Karpas-422 (cell line): ENCODE measurements at regions not wholly inside any gene's neighbourhood (a gene's known extent, or its start where the extent isn't known, plus 50 kb on each side); places are given as distances from the start of the nearest gene placed in this dataset.

Source experiments
- DNase-seq: peaks from one replicate; pipeline ENCODE4 v3.0.0-alpha.2; 2015
- H2AFZ ChIP-seq: fragments of 200-600 bp; sonication (generic); 2 replicates; pipeline ENCODE4 v1.6.1; 2014; ENCODE audit warnings: antibody characterized with exemption, low read length, mixed read lengths
- H3K27ac ChIP-seq: fragments of 200-600 bp; sonication (generic); 2 replicates; pipeline ENCODE4 v1.5.1; 2014; ENCODE audit warnings: mild to moderate bottlenecking, low read length, moderate library complexity
- H3K27me3 ChIP-seq: fragments of 200-600 bp; sonication (generic); 2 replicates; pipeline ENCODE4 v1.6.1; 2014; ENCODE audit warnings: low read length, mixed read lengths
- H3K36me3 ChIP-seq: fragments of 200-600 bp; sonication (generic); 2 replicates; pipeline ENCODE4 v1.6.1; 2014; ENCODE audit warnings: low read length, mixed read lengths; ENCODE audit not compliant: insufficient read depth
- H3K4me1 ChIP-seq: fragments of 200-600 bp; sonication (generic); 2 replicates; pipeline ENCODE4 v1.6.1; 2014; ENCODE audit warnings: mild to moderate bottlenecking, low read length, mixed read lengths
- H3K4me2 ChIP-seq: fragments of 200-600 bp; sonication (generic); 2 replicates; pipeline ENCODE4 v1.6.1; 2014; ENCODE audit warnings: low read length, low read depth, mild to moderate bottlenecking; ENCODE audit not compliant: poor library complexity, severe bottlenecking
- H3K4me3 ChIP-seq: fragments of 200-600 bp; sonication (generic); 2 replicates; pipeline ENCODE4 v1.5.1; 2014; ENCODE audit warnings: mild to moderate bottlenecking, antibody characterized with exemption, low read length, mixed read lengths
- H3K79me2 ChIP-seq: fragments of 200-600 bp; sonication (generic); 2 replicates; pipeline ENCODE4 v1.6.1; 2014; ENCODE audit warnings: mild to moderate bottlenecking, low read length, mixed read lengths
- H3K9ac ChIP-seq: fragments of 200-600 bp; sonication (generic); 2 replicates; pipeline ENCODE4 v1.6.0; 2014; ENCODE audit warnings: low read length
- H3K9me2 ChIP-seq: fragments of 200-600 bp; sonication (generic), shearing (Covaris generic); replicated peaks from 2 replicates; pipeline ENCODE4 v1.6.0; 2014; ENCODE audit warnings: mild to moderate bottlenecking, low read length, moderate library complexity; ENCODE audit not compliant: insufficient read depth
- H3K9me3 ChIP-seq: fragments of 300-700, 200-600 bp; sonication (generic); 2 replicates; pipeline ENCODE4 v1.6.1; 2014; ENCODE audit warnings: low read length, mixed read lengths
- H4K20me1 ChIP-seq: fragments of 200-600 bp; sonication (generic); 2 replicates; pipeline ENCODE4 v1.6.1; 2014; ENCODE audit warnings: mild to moderate bottlenecking, antibody characterized with exemption, low read length, low read depth; ENCODE audit not compliant: insufficient read depth

DNA sequence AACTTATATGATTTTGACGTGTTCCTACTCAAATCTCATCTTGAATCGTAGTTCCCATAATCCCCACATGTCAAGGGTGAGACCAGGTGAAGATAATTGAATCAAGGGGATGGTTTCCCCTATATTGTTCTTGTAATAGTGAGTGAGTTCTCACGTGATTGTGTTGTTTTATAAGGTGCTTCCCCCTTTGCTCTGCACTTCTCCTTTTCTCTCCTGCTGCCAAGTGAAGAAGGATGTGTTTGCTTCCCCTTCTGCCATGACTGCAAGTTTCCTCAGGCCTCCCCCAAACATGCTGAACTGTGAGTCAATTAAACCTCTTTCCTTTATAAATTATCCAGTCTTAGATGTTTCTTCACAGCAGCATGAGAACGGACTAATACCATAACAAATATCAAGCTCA is 83.2 kb downstream of the MANEA start:
- Histone ChIP-seq H2AFZ (no peak overlapping the region), H3K9me3 (no peaks in the 10 kb centered on the region), H3K27me3 (no peaks in the 10 kb centered on the region), H3K36me3 (no peaks in the 10 kb centered on the region), H3K79me2 (no peaks in the 10 kb centered on the region), H3K9ac (no peak overlapping the region), H3K9me2 (no peaks in the 10 kb centered on the region), H3K4me2 (no peak overlapping the region), H4K20me1 (no peaks in the 10 kb centered on the region), H3K4me3 (no peak overlapping the region), H3K4me1 (no peaks in the 10 kb centered on the region), H3K27ac (no peak overlapping the region)
- no peak for DNase-seq

DNA sequence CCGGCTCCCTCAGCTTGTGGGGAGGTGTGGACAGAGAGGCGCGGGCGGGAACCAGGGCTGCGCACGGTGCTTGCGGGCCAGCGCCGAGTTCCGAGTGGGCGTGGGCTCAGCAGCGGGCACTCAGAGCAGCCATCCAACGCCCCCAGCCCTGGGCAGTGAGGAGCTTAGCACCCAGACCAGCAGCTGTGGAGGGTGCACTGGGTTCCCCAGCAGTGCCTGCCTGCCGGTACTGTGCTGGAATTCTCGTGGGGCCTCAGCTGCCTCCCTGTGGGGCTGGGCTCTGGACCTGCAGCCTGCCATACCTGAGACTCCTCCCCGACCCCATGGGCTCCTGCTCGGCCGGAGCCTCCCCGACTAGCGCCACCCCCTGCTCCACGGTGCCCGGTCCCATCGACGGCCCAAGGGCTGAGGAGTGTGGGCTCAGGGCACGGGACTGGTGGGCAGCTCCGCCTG is 92.7 kb downstream of the MANEA start:
- H3K4me1 ChIP-seq: no peaks in the 10 kb centered on the region
- H4K20me1 ChIP-seq: no peaks in the 10 kb centered on the region
- no peak overlapping the region for H2AFZ ChIP-seq
- no peak overlapping the region for H3K4me2 ChIP-seq
- H3K9me3 ChIP-seq: no peaks in the 10 kb centered on the region
- no peak overlapping the region for H3K4me3 ChIP-seq
- H3K27ac ChIP-seq: no peak overlapping the region
- H3K9ac ChIP-seq: no peak overlapping the region
- DNase-seq: no peak
- no peaks in the 10 kb centered on the region for H3K27me3 ChIP-seq
- H3K79me2 ChIP-seq: no peaks in the 10 kb centered on the region
- H3K36me3 ChIP-seq: no peaks in the 10 kb centered on the region
- H3K9me2 ChIP-seq: no peaks in the 10 kb centered on the region

DNA sequence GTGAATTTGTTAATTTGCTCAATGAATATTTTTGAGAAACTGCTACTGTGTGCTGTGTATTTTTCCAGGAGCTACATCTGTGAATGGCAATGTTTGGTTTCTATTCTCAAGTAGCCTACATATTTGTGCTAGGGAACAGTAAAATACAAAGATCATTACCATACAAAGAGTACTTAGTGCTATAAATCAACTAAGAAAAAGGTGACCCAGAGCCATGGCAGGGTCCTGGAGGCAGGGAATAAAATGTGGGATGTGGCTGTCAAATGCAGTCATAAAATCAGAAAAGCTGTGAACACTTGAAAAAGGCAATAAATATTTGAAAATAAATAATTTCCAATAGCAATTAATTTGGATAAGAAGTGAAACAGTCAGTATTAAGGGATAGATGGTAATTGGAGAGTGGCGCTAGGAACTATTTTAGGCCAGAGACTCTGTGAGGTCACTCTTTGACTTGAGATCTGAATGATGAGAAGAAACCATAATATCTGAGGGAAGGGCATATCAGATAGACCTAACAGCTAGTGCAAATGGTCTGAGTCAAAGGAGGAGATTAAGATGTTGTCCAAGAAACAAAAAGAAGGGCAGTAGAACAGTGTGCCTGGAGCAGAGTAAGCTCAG is 98.8 kb downstream of the MANEA start:
- Histone ChIP-seq H3K9ac (no peak overlapping the region), H3K4me3 (no peak overlapping the region), H2AFZ (no peak overlapping the region), H3K36me3 (no peaks in the 10 kb centered on the region), H3K9me2 (no peaks in the 10 kb centered on the region), H3K4me1 (no peaks in the 10 kb centered on the region), H3K4me2 (no peak overlapping the region), H4K20me1 (no peaks in the 10 kb centered on the region), H3K27ac (no peak overlapping the region), H3K9me3 (no peaks in the 10 kb centered on the region), H3K27me3 (no peaks in the 10 kb centered on the region), H3K79me2 (no peaks in the 10 kb centered on the region)
- no peak for DNase-seq

DNA sequence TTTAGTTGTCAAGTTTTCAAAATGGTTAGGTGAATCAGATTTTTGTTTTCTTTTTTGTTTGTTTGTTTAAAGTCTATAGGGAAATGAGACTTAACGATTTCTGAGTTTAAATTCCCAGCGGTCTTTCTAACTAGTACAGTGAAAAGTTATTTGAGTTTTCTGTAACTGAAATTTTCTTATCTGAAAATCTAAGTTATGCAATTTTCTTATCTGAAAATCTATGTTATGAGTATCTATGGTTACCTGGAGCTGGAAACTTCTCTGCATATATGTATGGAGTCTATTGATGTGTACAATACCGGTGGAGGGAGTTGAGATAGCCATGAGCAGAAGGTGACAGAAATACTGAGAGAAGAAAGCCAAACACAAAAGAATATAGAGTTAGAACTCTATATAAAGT is 102.6 kb downstream of the MANEA start:
- no peak overlapping the region for H3K27ac ChIP-seq
- no peaks in the 10 kb centered on the region for H3K36me3 ChIP-seq
- no peaks in the 10 kb centered on the region for H3K27me3 ChIP-seq
- no peak overlapping the region for H3K4me2 ChIP-seq
- no peak overlapping the region for H2AFZ ChIP-seq
- H3K79me2 ChIP-seq: no peaks in the 10 kb centered on the region
- no peaks in the 10 kb centered on the region for H3K4me1 ChIP-seq
- no peaks in the 10 kb centered on the region for H3K9me3 ChIP-seq
- no peak overlapping the region for H3K4me3 ChIP-seq
- no peaks in the 10 kb centered on the region for H4K20me1 ChIP-seq
- DNase-seq: no peak
- no peak overlapping the region for H3K9ac ChIP-seq
- no peaks in the 10 kb centered on the region for H3K9me2 ChIP-seq

DNA sequence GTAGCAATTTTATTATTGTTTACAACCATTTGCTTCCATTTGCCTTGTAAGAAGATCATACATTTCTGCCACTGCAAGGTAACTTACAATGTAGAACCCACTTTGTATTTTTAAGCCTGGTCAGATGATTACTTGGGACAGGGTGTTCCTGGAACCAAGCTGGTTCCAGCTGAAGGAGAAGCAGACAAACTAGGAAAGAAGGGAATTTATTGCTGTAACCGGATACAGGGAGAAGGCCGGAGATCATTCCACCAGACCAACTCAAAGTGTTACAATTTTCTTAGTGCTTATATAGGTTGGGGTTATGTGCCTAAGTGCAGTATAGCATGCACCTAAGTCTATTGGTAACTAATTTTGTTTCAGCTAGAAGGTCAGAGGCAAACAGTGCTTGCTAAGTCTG is 104.4 kb downstream of the MANEA start:
- Histone ChIP-seq H3K9me3 (no peaks in the 10 kb centered on the region), H3K79me2 (no peaks in the 10 kb centered on the region), H3K9ac (no peak overlapping the region), H3K9me2 (no peaks in the 10 kb centered on the region), H4K20me1 (no peaks in the 10 kb centered on the region), H3K27me3 (no peaks in the 10 kb centered on the region), H3K36me3 (no peaks in the 10 kb centered on the region), H3K4me1 (no peaks in the 10 kb centered on the region), H3K27ac (no peak overlapping the region), H3K4me2 (no peak overlapping the region), H3K4me3 (no peak overlapping the region), H2AFZ (no peak overlapping the region)
- DNase-seq: no peak

DNA sequence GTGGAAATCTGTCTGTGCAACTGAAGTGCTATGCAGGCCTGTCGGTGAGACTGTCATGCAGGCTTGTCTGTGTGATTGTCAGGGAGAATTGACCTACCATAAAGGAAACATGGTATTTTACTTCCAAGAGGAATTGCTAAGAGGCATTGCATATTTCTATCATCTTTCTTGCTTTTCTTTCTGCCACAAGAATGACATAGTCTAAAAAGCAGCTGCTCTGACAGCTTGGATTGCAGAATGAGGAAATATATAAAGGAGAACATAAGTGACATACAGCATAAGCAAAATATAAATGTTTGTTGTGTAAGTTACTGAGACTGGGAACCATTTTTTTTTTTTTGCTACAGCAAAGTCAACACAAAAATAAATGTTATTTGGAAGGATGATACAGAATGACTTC is 105.1 kb downstream of the MANEA start:
- no peak overlapping the region for H3K4me3 ChIP-seq
- H3K9me2 ChIP-seq: no peaks in the 10 kb centered on the region
- H4K20me1 ChIP-seq: no peaks in the 10 kb centered on the region
- H3K79me2 ChIP-seq: no peaks in the 10 kb centered on the region
- H3K27ac ChIP-seq: no peak overlapping the region
- DNase-seq: no peak
- H3K4me2 ChIP-seq: no peak overlapping the region
- no peaks in the 10 kb centered on the region for H3K4me1 ChIP-seq
- no peaks in the 10 kb centered on the region for H3K36me3 ChIP-seq
- H3K27me3 ChIP-seq: no peaks in the 10 kb centered on the region
- no peak overlapping the region for H3K9ac ChIP-seq
- H3K9me3 ChIP-seq: no peaks in the 10 kb centered on the region
- H2AFZ ChIP-seq: no peak overlapping the region

DNA sequence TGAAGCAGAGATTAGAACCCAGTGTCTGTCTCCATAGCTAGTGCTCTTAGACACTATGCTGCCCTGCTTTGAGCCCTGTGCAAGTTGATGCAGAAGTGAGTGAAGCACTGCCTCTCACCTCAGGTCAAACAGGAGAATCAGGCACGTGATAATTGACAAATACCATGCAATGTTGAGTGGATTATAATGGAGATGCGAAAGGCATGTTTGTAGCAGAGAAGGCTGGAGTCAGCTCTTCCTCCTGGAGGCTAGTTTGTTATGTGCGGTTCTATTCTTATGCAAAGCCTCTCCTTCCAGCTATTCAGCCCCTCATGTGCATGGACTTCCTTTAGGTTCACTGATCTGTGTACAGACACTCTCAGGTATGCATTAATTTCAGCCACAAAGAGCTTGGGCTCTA is 108.5 kb downstream of the MANEA start:
- Histone ChIP-seq H3K4me2 (no peak overlapping the region), H2AFZ (no peak overlapping the region), H3K27me3 (no peaks in the 10 kb centered on the region), H3K27ac (no peak overlapping the region), H3K36me3 (no peaks in the 10 kb centered on the region), H3K79me2 (no peaks in the 10 kb centered on the region), H4K20me1 (no peaks in the 10 kb centered on the region), H3K4me1 (peaks cover 6% of the 10 kb centered on the region), H3K9me3 (no peaks in the 10 kb centered on the region), H3K4me3 (no peak overlapping the region), H3K9ac (no peak overlapping the region), H3K9me2 (no peaks in the 10 kb centered on the region)
- no peak for DNase-seq

DNA sequence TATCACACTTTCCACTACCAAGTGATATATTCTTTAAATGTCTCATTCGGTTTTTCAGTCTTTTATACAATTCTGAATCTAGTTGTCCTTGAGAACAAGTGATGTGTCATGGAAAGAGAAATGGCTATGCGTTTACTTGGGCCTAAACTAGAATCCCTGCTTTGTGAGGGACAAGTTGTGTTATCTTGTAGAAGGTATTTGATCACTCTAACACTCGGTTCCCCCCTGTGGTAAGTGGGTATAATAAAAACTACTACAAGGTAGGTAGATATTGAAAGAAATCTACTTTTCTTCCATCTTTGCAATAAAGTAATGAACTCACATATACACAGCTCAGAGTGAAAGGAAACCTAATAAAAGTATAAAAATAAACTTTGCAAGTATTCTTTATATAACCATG is 108.9 kb downstream of the MANEA start:
- no peaks in the 10 kb centered on the region for H4K20me1 ChIP-seq
- no peak overlapping the region for H3K27ac ChIP-seq
- no peak overlapping the region for H3K4me3 ChIP-seq
- no peaks in the 10 kb centered on the region for H3K9me2 ChIP-seq
- H2AFZ ChIP-seq: no peak overlapping the region
- peaks cover 6% of the 10 kb centered on the region for H3K4me1 ChIP-seq
- H3K27me3 ChIP-seq: no peaks in the 10 kb centered on the region
- H3K79me2 ChIP-seq: no peaks in the 10 kb centered on the region
- H3K4me2 ChIP-seq: no peak overlapping the region
- no peaks in the 10 kb centered on the region for H3K36me3 ChIP-seq
- no peak for DNase-seq
- no peaks in the 10 kb centered on the region for H3K9me3 ChIP-seq
- no peak overlapping the region for H3K9ac ChIP-seq

DNA sequence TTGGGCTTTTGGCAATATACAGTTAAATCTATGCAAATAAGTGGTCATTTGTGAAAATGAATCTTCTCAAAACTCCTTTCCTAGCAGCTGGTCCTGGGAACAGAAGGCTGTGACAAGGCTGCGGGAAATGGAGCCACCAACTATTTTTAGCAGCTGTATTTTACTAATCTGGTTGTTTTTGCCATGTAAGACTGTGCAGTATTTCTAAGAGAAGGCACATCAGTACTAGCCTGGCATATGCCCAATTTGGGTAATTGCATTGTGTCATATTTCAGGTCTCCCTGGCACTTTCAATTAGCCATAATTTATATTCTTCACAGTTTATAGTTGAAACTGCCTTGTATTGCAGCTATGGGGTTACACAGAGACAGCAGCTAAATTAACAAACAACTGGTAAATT is 109.6 kb downstream of the MANEA start:
- Histone ChIP-seq H2AFZ (no peak overlapping the region), H3K27ac (no peak overlapping the region), H3K4me2 (no peak overlapping the region), H3K9ac (no peak overlapping the region), H3K9me3 (no peaks in the 10 kb centered on the region), H3K79me2 (no peaks in the 10 kb centered on the region), H3K4me3 (no peak overlapping the region), H3K36me3 (no peaks in the 10 kb centered on the region), H3K9me2 (no peaks in the 10 kb centered on the region), H4K20me1 (no peaks in the 10 kb centered on the region), H3K27me3 (no peaks in the 10 kb centered on the region), H3K4me1 (peaks cover 6% of the 10 kb centered on the region)
- DNase-seq: no peak
